Thoracic aorta (tissue), 2 donors: ENCODE measurements at regions not wholly inside any gene's neighbourhood (a gene's known extent, or its start where the extent isn't known, plus 50 kb on each side); places are given as distances from the start of the nearest gene placed in this dataset.

ENCODE experiments used
- ATAC-seq: fragments of 150-250 bp; one replicate; pipeline ENCODE4 v1.8.0; 2017; ENCODE audit warnings: low read depth; ENCODE audit not compliant: insufficient number of reproducible peaks, low FRiP score
- DNase-seq: peaks from one replicate; pipeline ENCODE4 v3.0.0-alpha.2; 2020; ENCODE audit warnings: low spot score
- H3K27ac ChIP-seq, 2 donors: fragments of 200-600 bp; sonication (generic); 1 replicate in 1 of 2; 2 replicates in 1 of 2; pipeline ENCODE4 v1.5.1; 2016; ENCODE audit warnings: mild to moderate bottlenecking in 2 of 2, moderate library complexity in 2 of 2
- H3K27me3 ChIP-seq: fragments of 200-600 bp; sonication (generic); replicated peaks from 2 replicates; pipeline ENCODE4 v1.6.0; 2016; ENCODE audit warnings: mild to moderate bottlenecking; ENCODE audit not compliant: insufficient read depth
- H3K36me3 ChIP-seq: fragments of 200-600 bp; sonication (generic); one replicate; pipeline ENCODE4 v1.5.1; 2016
- H3K4me1 ChIP-seq, 2 donors: fragments of 200-600 bp; sonication (generic); 1 replicate in 1 of 2; 2 replicates in 1 of 2; pipeline versions ENCODE4 v1.5.1 to v1.6.0; 2016; ENCODE audit warnings: low read depth in 2 of 2, mild to moderate bottlenecking in 1 of 2; ENCODE audit not compliant: control insufficient read depth in 1 of 2
- H3K4me3 ChIP-seq: fragments of 200-600 bp; sonication (generic); 2 replicates; pipeline ENCODE4 v1.5.1; 2016; ENCODE audit warnings: mild to moderate bottlenecking
- H3K9me3 ChIP-seq: fragments of 200-600 bp; sonication (generic); 2 replicates; pipeline ENCODE4 v1.5.1; 2016
- CTCF ChIP-seq: fragments of 200-600 bp; sonication (generic); IDR thresholded peaks from one replicate; pipeline ENCODE4 v1.5.1; 2019; ENCODE audit warnings: antibody characterized with exemption

- H3K27me3 ChIP-seq: no peaks in the 10 kb centered on the region
- ATAC-seq: no peak
- H3K4me1 ChIP-seq: no peaks in the 10 kb centered on the region
- no peak overlapping the region for H3K27ac ChIP-seq
- no peak for DNase-seq
- H3K4me3 ChIP-seq: no peak overlapping the region
- TF ChIP-seq CTCF: no peak
- H3K36me3 ChIP-seq: no peaks in the 10 kb centered on the region
- no peaks in the 10 kb centered on the region for H3K9me3 ChIP-seq
Observed at GRCh38 chr10:129280155-129280502, 186.9 kb upstream of the MGMT start.

- Histone ChIP-seq H3K27me3 (no peaks in the 10 kb centered on the region), H3K4me1 (no peaks in the 10 kb centered on the region), H3K36me3 (no peaks in the 10 kb centered on the region), H3K4me3 (no peak overlapping the region), H3K9me3 (no peaks in the 10 kb centered on the region), H3K27ac (no peak overlapping the region)
- no peak for DNase-seq
- no peak for TF ChIP-seq CTCF
- no peak for ATAC-seq
Observed at GRCh38 chr10:129280908-129281586, 186.0 kb upstream of the MGMT start.

- no peaks in the 10 kb centered on the region for H3K9me3 ChIP-seq
- H3K27ac ChIP-seq: no peak overlapping the region
- ATAC-seq (no peak), DNase-seq (no peak)
- H3K27me3 ChIP-seq: no peaks in the 10 kb centered on the region
- H3K4me1 ChIP-seq: no peaks in the 10 kb centered on the region
- H3K4me3 ChIP-seq: no peak overlapping the region
- H3K36me3 ChIP-seq: no peaks in the 10 kb centered on the region
- no peak for TF ChIP-seq CTCF
Observed at GRCh38 chr10:129285459-129285858, 181.6 kb upstream of the MGMT start.

GRCh38 chr10:129288999-129289584 is 177.9 kb upstream of the MGMT start:
- no peak overlapping the region for H3K27ac ChIP-seq
- no peak overlapping the region for H3K4me3 ChIP-seq
- no peak for TF ChIP-seq CTCF
- H3K27me3 ChIP-seq: no peaks in the 10 kb centered on the region
- no peaks in the 10 kb centered on the region for H3K4me1 ChIP-seq
- DNase-seq (no peak), ATAC-seq (no peak)
- H3K36me3 ChIP-seq: no peaks in the 10 kb centered on the region
- H3K9me3 ChIP-seq: no peaks in the 10 kb centered on the region

- H3K9me3 ChIP-seq: no peaks in the 10 kb centered on the region
- no peak overlapping the region for H3K4me3 ChIP-seq
- no peaks in the 10 kb centered on the region for H3K4me1 ChIP-seq
- H3K27ac ChIP-seq: no peak overlapping the region
- no peaks in the 10 kb centered on the region for H3K27me3 ChIP-seq
- DNase-seq: no peak
- ATAC-seq: no peak
- no peaks in the 10 kb centered on the region for H3K36me3 ChIP-seq
- no peak for TF ChIP-seq CTCF
Observed at GRCh38 chr10:129293991-129294700, 172.9 kb upstream of the MGMT start.
